NOMO-1 treated with dmso at 0.1 percent for 144 hours (cell line): ENCODE measurements at regions not wholly inside any gene's neighbourhood (a gene's known extent, or its start where the extent isn't known, plus 50 kb on each side); places are given as distances from the start of the nearest gene placed in this dataset.
"Not testable (repeated sequence)": the region's sequence is repeated elsewhere in the genome, so short reads cannot be mapped to it uniquely, and the experiment has no call there.

Source experiments
- DNase-seq: peaks from one replicate; lab custom pipeline; 2025; ENCODE audit not compliant: unreplicated experiment; lab: John Stamatoyannopoulos, UW

- DNase-seq, result no peak
Measured at GRCh38 chrX:40418146-40418812, 162.5 kb upstream of the ATP6AP2 start.

- DNase-seq, result no peak
Measured at GRCh38 chrX:40415675-40416074, 165.1 kb upstream of the ATP6AP2 start.

- no peak for DNase-seq
Measured at GRCh38 chrX:40414335-40414734, 166.4 kb upstream of the ATP6AP2 start.

- DNase-seq, result peak; percentile 34
Measured at GRCh38 chrX:40411340-40412111, 169.2 kb upstream of the ATP6AP2 start.

GRCh38 chrX:40410859-40411258 lies 169.9 kb upstream of the ATP6AP2 start:
- DNase-seq, result no peak

GRCh38 chrX:40406330-40406859 lies 174.4 kb upstream of the ATP6AP2 start:
- DNase-seq, result peak; percentile 89

GRCh38 chrX:40405399-40405798 lies 175.4 kb upstream of the ATP6AP2 start:
- DNase-seq, result no peak

- DNase-seq, result no peak
Measured at GRCh38 chrX:40403757-40404156, 177.0 kb upstream of the ATP6AP2 start.

- no peak for DNase-seq
Measured at GRCh38 chrX:40402831-40403533, 177.8 kb upstream of the ATP6AP2 start.

- no peak for DNase-seq
Measured at GRCh38 chrX:40395102-40395501, 185.7 kb upstream of the ATP6AP2 start.

- no peak for DNase-seq
Measured at GRCh38 chrX:40394302-40394701, 186.5 kb upstream of the ATP6AP2 start.

- no peak for DNase-seq
Measured at GRCh38 chrX:40392599-40392998, 188.2 kb upstream of the ATP6AP2 start.

GRCh38 chrX:40391662-40392061 lies 189.1 kb upstream of the ATP6AP2 start:
- DNase-seq, result peak; percentile 14

- DNase-seq, result no peak
Measured at GRCh38 chrX:40389555-40389954, 191.2 kb upstream of the ATP6AP2 start.

- no peak for DNase-seq
Measured at GRCh38 chrX:40388441-40388840, 192.3 kb upstream of the ATP6AP2 start.

- not testable (repeated sequence) for DNase-seq
Measured at GRCh38 chrX:40387869-40388268, 192.9 kb upstream of the ATP6AP2 start.

- not testable (repeated sequence) for DNase-seq
Measured at GRCh38 chrX:40387311-40387710, 193.5 kb upstream of the ATP6AP2 start.

GRCh38 chrX:40385682-40386081 lies 195.1 kb upstream of the ATP6AP2 start:
- no peak for DNase-seq

GRCh38 chrX:40385256-40385655 lies 195.5 kb upstream of the ATP6AP2 start:
- DNase-seq, result peak; percentile 22

GRCh38 chrX:40383969-40384368 lies 196.8 kb upstream of the ATP6AP2 start:
- DNase-seq, result no peak

GRCh38 chrX:40383360-40383759 lies 197.4 kb upstream of the ATP6AP2 start:
- no peak for DNase-seq
